AG20443 (cell line): ENCODE measurements at regions not wholly inside any gene's neighbourhood (a gene's known extent, or its start where the extent isn't known, plus 50 kb on each side); places are given as distances from the start of the nearest gene placed in this dataset.
A peak's percentile ranks its signal among the peaks of the same experiment; 100 is the strongest.

Experiments used
- DNase-seq: peaks from one replicate; pipeline ENCODE4 v3.0.0; 2012; ENCODE audit warnings: low spot score, mixed read lengths

- no peak for DNase-seq
These were observed 222.0 kb upstream of the RAB6C start for GRCh38 chr2:129757366-129757914.

GRCh38 chr2:129757915-129758783, 221.3 kb upstream of the RAB6C start:
- DNase-seq = peak; percentile 42

GRCh38 chr2:129758784-129759471, 220.5 kb upstream of the RAB6C start:
- peak; percentile 71 for DNase-seq

GRCh38 chr2:129759472-129760010, 219.9 kb upstream of the RAB6C start:
- no peak for DNase-seq

- DNase-seq = no peak
These were observed 218.8 kb upstream of the RAB6C start for GRCh38 chr2:129760669-129761068.

- no peak for DNase-seq
These were observed 217.9 kb upstream of the RAB6C start for GRCh38 chr2:129761569-129762021.

GRCh38 chr2:129762386-129763189, 216.9 kb upstream of the RAB6C start:
- no peak for DNase-seq

- no peak for DNase-seq
These were observed 216.1 kb upstream of the RAB6C start for GRCh38 chr2:129763190-129763846.

GRCh38 chr2:129763966-129764365, 215.5 kb upstream of the RAB6C start:
- no peak for DNase-seq

GRCh38 chr2:129764376-129765325, 214.8 kb upstream of the RAB6C start:
- DNase-seq = no peak

GRCh38 chr2:129765326-129765677, 214.2 kb upstream of the RAB6C start:
- DNase-seq = no peak

- peak; percentile 61 for DNase-seq
These were observed 213.7 kb upstream of the RAB6C start for GRCh38 chr2:129765678-129766351.

GRCh38 chr2:129766374-129766993, 213.0 kb upstream of the RAB6C start:
- DNase-seq = peak; percentile 58

GRCh38 chr2:129767346-129768035, 212.0 kb upstream of the RAB6C start:
- no peak for DNase-seq

- DNase-seq = no peak
These were observed 211.5 kb upstream of the RAB6C start for GRCh38 chr2:129768036-129768386.

GRCh38 chr2:129768485-129769184, 210.8 kb upstream of the RAB6C start:
- DNase-seq = no peak

GRCh38 chr2:129769185-129769991, 210.1 kb upstream of the RAB6C start:
- DNase-seq = no peak
